ENCODE measurements at regions not wholly inside any gene's neighbourhood (a gene's known extent, or its start where the extent isn't known, plus 50 kb on each side); places are given as distances from the start of the nearest gene placed in this dataset.

- no peak for DNase-seq (ENCODE audit: low read depth)
Observed at GRCh38 chr2:129467941-129468340, 511.5 kb upstream of the RAB6C start.

DNA sequence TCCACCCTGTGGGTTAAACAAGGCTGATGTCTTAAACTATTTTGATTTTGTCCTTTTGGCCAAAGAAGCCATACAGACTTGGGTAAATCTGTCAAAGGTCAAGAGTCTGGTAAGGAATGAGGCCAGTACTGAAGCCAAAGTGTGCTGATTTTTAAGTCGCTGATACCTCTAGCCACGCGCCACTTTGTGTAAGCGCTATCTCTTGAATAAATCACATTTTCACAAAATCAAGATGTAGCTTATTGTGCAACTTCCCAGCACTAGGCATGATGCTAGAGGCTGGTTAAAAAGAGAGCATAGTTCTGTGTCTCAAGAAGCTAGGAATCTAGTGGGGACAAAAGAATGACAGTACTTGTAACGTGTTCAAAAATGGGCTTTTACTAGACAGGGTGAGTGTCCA, 510.6 kb upstream of the RAB6C start:
- H3K4me3 ChIP-seq (ENCODE audit: low read depth, low read length): no peak overlapping the region
- TF ChIP-seq, protein P1, sequence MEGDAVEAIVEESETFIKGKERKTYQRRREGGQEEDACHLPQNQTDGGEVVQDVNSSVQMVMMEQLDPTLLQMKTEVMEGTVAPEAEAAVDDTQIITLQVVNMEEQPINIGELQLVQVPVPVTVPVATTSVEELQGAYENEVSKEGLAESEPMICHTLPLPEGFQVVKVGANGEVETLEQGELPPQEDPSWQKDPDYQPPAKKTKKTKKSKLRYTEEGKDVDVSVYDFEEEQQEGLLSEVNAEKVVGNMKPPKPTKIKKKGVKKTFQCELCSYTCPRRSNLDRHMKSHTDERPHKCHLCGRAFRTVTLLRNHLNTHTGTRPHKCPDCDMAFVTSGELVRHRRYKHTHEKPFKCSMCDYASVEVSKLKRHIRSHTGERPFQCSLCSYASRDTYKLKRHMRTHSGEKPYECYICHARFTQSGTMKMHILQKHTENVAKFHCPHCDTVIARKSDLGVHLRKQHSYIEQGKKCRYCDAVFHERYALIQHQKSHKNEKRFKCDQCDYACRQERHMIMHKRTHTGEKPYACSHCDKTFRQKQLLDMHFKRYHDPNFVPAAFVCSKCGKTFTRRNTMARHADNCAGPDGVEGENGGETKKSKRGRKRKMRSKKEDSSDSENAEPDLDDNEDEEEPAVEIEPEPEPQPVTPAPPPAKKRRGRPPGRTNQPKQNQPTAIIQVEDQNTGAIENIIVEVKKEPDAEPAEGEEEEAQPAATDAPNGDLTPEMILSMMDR (conservative IDR thresholded peaks at IDR 0.05; ENCODE audit: low read depth, low read length): no peak
- no peak for DNase-seq (ENCODE audit: low read depth)

More at GRCh38 chr2:129467941-129468340, 511.5 kb upstream of the RAB6C start:
- H3K4me3 ChIP-seq (ENCODE audit: low read depth, low read length): no peak overlapping the region
- TF ChIP-seq, protein P1 (conservative IDR thresholded peaks at IDR 0.05; ENCODE audit: low read depth, low read length): no peak

DNA sequence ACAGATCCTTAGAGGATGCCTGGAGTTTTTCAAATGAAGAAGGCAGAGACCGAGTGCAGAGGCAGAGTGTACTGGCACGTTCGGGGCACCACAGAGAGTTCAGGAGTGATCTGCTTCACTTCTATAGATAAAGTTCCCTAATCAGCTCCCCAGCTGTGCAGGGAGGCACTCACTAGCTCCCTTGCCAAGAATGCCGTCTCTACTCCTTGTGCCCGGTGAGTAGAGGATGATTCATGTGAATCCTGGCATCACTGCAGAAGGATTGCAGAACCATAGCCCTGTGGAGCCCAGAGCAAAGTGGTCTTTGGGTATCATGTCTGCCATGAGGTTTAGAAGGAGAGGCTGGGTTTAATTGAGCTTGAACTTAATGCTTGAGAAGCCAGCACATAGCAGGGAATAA, 510.1 kb upstream of the RAB6C start:
- TF ChIP-seq, protein P1 (conservative IDR thresholded peaks at IDR 0.05; ENCODE audit: low read depth, low read length): no peak
- H3K4me3 ChIP-seq (ENCODE audit: low read depth, low read length): no peak overlapping the region
- no peak for DNase-seq (ENCODE audit: low read depth)

DNA sequence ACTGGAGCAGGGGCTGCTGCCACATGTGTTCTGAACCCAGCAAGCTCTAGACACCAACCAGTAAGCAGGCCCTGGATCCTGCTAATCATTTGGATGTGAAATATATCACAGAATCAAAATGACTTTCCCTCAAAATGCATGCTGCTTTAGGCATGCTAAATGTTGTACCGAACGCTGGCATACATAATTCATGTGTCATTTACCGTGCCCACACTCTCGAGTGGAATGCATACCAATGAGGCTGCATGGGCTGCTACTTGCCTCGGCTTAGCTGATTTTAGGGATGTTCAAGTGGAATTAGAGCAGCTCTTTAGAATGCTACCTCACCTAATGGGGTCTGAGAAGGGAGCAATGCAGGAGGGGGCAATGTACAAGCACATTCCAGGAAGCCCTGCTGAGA, 509.6 kb upstream of the RAB6C start:
- TF ChIP-seq, protein P1 (conservative IDR thresholded peaks at IDR 0.05; ENCODE audit: low read depth, low read length): no peak
- H3K4me3 ChIP-seq (ENCODE audit: low read depth, low read length): no peak overlapping the region
- no peak for DNase-seq (ENCODE audit: low read depth)

- DNase-seq (ENCODE audit: low read depth): no peak
- TF ChIP-seq, protein P1 (conservative IDR thresholded peaks at IDR 0.05; ENCODE audit: low read depth, low read length): no peak
- no peak overlapping the region for H3K4me3 ChIP-seq (ENCODE audit: low read depth, low read length)
Observed at GRCh38 chr2:129478902-129479517, 500.5 kb upstream of the RAB6C start.

DNA sequence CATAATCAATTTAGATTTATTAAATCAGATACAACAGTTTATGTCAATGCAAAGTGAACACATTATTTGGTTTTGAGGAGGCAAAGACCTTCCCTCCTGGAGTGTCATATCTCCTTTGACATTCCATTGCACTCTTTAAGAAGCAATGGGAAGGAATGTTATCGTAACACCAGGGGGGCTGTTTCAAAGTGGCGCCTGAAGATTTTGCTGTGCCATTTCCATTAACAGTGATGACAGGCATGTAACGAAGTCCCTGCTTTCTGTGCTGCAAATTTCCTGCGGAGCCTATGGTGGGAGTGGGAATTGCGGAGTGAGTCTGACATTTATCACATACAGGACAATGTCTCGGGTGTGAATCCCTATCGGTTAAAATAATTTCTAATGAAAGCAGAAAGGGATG, 499.6 kb upstream of the RAB6C start:
- no peak overlapping the region for H3K4me3 ChIP-seq (ENCODE audit: low read depth, low read length)
- TF ChIP-seq, protein P1 (conservative IDR thresholded peaks at IDR 0.05; ENCODE audit: low read depth, low read length): no peak
- DNase-seq (ENCODE audit: low read depth): no peak

- H3K4me3 ChIP-seq (ENCODE audit: low read depth, low read length): no peak overlapping the region
- TF ChIP-seq, protein P1 (conservative IDR thresholded peaks at IDR 0.05; ENCODE audit: low read depth, low read length): no peak
- no peak for DNase-seq (ENCODE audit: low read depth)
Observed at GRCh38 chr2:129480790-129481189, 498.7 kb upstream of the RAB6C start.

All from choroid plexus epithelial cell (primary cell).